HEK293 (cell line): ENCODE measurements at regions not wholly inside any gene's neighbourhood (a gene's known extent, or its start where the extent isn't known, plus 50 kb on each side); places are given as distances from the start of the nearest gene placed in this dataset.

ENCODE experiments used
- GLIS1 ChIP-seq: fragments of 450-650 bp; formaldehyde crosslinking; IDR thresholded peaks from 2 replicates; pipeline ENCODE4 v1.5.1; 2016; ENCODE audit warnings: missing biosample characterization, missing genetic modification characterization
- MYNN ChIP-seq: fragments of 450-650 bp; formaldehyde crosslinking; IDR thresholded peaks from 2 replicates; pipeline ENCODE4 v1.5.1; 2016; ENCODE audit warnings: missing biosample characterization, missing genetic modification characterization, borderline replicate concordance
- SP2 ChIP-seq: fragments of 450-650 bp; formaldehyde crosslinking; IDR thresholded peaks from 2 replicates; pipeline ENCODE4 v1.5.1; 2016; ENCODE audit warnings: missing biosample characterization, missing genetic modification characterization
- ZNF175 ChIP-seq: fragments of 450-650 bp; formaldehyde crosslinking; IDR thresholded peaks from 2 replicates; pipeline ENCODE4 v1.5.1; 2016; ENCODE audit warnings: missing biosample characterization, missing genetic modification characterization
- ZNF214 ChIP-seq: fragments of 450-650 bp; formaldehyde crosslinking; IDR thresholded peaks from 2 replicates; pipeline ENCODE4 v1.5.1; 2017; ENCODE audit warnings: missing biosample characterization, mild to moderate bottlenecking, missing genetic modification characterization, borderline replicate concordance
- ZNF292 ChIP-seq: fragments of 450-650 bp; formaldehyde crosslinking; IDR thresholded peaks from 2 replicates; pipeline ENCODE4 v1.5.1; 2016; ENCODE audit warnings: low read depth, missing biosample characterization, missing genetic modification characterization, borderline replicate concordance
- TF ChIP-seq, protein P1 (sequence below): fragments of 450-650 bp; formaldehyde crosslinking; IDR thresholded peaks from 2 replicates; pipeline ENCODE4 v1.5.1; 2016; ENCODE audit warnings: missing biosample characterization, missing genetic modification characterization
- TF ChIP-seq, protein P2 (sequence below): IDR thresholded peaks from 2 replicates; pipeline ENCODE4 v1.6.1; 2011; ENCODE audit warnings: mild to moderate bottlenecking, low read depth, low read length, borderline replicate concordance

DNA sequence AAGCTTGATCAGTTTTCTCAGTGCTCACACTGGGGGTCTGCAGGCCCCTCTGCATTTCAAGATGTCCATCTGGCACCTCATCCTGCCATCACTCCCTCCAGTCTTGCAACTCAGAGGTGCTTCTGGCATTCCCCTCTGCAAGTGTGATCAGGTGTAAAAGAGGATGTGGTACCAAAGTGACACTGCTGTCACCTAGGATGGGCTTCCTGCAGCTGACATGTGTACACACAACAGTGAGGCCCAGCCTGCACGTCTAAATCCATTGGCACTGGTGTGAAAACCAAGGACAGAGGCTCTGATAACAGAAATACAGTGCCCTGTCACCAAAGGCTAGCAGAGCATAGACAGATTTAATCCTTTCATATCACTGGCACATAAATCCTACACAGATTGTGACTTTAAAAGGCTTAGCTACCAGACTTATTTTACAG lies 162.5 kb upstream of the CELF2 start:
- TF ChIP-seq MYNN (tag by site-specific recombination): no peak
- no peak for TF ChIP-seq ZNF292 (tag by site-specific recombination)
- TF ChIP-seq, protein P1, sequence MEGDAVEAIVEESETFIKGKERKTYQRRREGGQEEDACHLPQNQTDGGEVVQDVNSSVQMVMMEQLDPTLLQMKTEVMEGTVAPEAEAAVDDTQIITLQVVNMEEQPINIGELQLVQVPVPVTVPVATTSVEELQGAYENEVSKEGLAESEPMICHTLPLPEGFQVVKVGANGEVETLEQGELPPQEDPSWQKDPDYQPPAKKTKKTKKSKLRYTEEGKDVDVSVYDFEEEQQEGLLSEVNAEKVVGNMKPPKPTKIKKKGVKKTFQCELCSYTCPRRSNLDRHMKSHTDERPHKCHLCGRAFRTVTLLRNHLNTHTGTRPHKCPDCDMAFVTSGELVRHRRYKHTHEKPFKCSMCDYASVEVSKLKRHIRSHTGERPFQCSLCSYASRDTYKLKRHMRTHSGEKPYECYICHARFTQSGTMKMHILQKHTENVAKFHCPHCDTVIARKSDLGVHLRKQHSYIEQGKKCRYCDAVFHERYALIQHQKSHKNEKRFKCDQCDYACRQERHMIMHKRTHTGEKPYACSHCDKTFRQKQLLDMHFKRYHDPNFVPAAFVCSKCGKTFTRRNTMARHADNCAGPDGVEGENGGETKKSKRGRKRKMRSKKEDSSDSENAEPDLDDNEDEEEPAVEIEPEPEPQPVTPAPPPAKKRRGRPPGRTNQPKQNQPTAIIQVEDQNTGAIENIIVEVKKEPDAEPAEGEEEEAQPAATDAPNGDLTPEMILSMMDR (tag by site-specific recombination): no peak
- TF ChIP-seq ZNF214: no peak
- TF ChIP-seq ZNF175 (tag by site-specific recombination): no peak
- TF ChIP-seq, protein P2, sequence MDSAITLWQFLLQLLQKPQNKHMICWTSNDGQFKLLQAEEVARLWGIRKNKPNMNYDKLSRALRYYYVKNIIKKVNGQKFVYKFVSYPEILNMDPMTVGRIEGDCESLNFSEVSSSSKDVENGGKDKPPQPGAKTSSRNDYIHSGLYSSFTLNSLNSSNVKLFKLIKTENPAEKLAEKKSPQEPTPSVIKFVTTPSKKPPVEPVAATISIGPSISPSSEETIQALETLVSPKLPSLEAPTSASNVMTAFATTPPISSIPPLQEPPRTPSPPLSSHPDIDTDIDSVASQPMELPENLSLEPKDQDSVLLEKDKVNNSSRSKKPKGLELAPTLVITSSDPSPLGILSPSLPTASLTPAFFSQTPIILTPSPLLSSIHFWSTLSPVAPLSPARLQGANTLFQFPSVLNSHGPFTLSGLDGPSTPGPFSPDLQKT: no peak
- TF ChIP-seq SP2: no peak
- no peak for TF ChIP-seq GLIS1
